ENCODE measurements at regions not wholly inside any gene's neighbourhood (a gene's known extent, or its start where the extent isn't known, plus 50 kb on each side); places are given as distances from the start of the nearest gene placed in this dataset.
A peak's percentile ranks its signal among the peaks of the same experiment; 100 is the strongest.

GRCh38 chr6:137699031-137699683 is 167.9 kb upstream of the TNFAIP3 start:
- peak; percentile 45 for DNase-seq (ENCODE audit: low read depth)
- no peak overlapping the region for H3K4me3 ChIP-seq (ENCODE audit: control insufficient read depth, low read depth, low read length)
- no peak for TF ChIP-seq CTCF (conservative IDR thresholded peaks at IDR 0.05; ENCODE audit: control insufficient read depth, insufficient read depth, low read depth, low read length)

GRCh38 chr6:137700161-137700560 is 166.9 kb upstream of the TNFAIP3 start:
- DNase-seq (ENCODE audit: low read depth), result no peak
- no peak overlapping the region for H3K4me3 ChIP-seq (ENCODE audit: control insufficient read depth, low read depth, low read length)
- TF ChIP-seq CTCF (conservative IDR thresholded peaks at IDR 0.05; ENCODE audit: control insufficient read depth, insufficient read depth, low read depth, low read length), result no peak

GRCh38 chr6:137700751-137701477 is 166.1 kb upstream of the TNFAIP3 start:
- DNase-seq (ENCODE audit: low read depth), result peak; percentile 26
- H3K4me3 ChIP-seq (ENCODE audit: control insufficient read depth, low read depth, low read length), result no peak overlapping the region
- no peak for TF ChIP-seq CTCF (conservative IDR thresholded peaks at IDR 0.05; ENCODE audit: control insufficient read depth, insufficient read depth, low read depth, low read length)

GRCh38 chr6:137701942-137702341 is 165.1 kb upstream of the TNFAIP3 start:
- TF ChIP-seq CTCF (conservative IDR thresholded peaks at IDR 0.05; ENCODE audit: control insufficient read depth, insufficient read depth, low read depth, low read length), result no peak
- no peak for DNase-seq (ENCODE audit: low read depth)
- H3K4me3 ChIP-seq (ENCODE audit: control insufficient read depth, low read depth, low read length), result no peak overlapping the region

- TF ChIP-seq CTCF (conservative IDR thresholded peaks at IDR 0.05; ENCODE audit: control insufficient read depth, insufficient read depth, low read depth, low read length), result no peak
- H3K4me3 ChIP-seq (ENCODE audit: control insufficient read depth, low read depth, low read length), result no peak overlapping the region
- DNase-seq (ENCODE audit: low read depth), result no peak
Measured at GRCh38 chr6:137702791-137703424, 164.2 kb upstream of the TNFAIP3 start.

- no peak for TF ChIP-seq CTCF (conservative IDR thresholded peaks at IDR 0.05; ENCODE audit: control insufficient read depth, insufficient read depth, low read depth, low read length)
- DNase-seq (ENCODE audit: low read depth), result no peak
- no peak overlapping the region for H3K4me3 ChIP-seq (ENCODE audit: control insufficient read depth, low read depth, low read length)
Measured at GRCh38 chr6:137704802-137705159, 162.3 kb upstream of the TNFAIP3 start.

All from fibroblast of mammary gland (primary cell).